Endothelial cell of hepatic sinusoid (primary cell): ENCODE measurements at regions not wholly inside any gene's neighbourhood (a gene's known extent, or its start where the extent isn't known, plus 50 kb on each side); places are given as distances from the start of the nearest gene placed in this dataset.
"Not testable (repeated sequence)": the region's sequence is repeated elsewhere in the genome, so short reads cannot be mapped to it uniquely, and the experiment has no call there.

Source experiments
- in situ Hi-C: cut with HindIII; loops from 2 replicates; pipeline ENCODE4 v1.10.0; 2017; ENCODE audit warnings: low sequenced_read_pairs

GRCh38 chr11:91394073-91394726 is 830.4 kb upstream of the FAT3 start:
- in situ Hi-C loops = no loop called here

- in situ Hi-C loops = no loop called here
Measured at GRCh38 chr11:91382946-91383345, 841.7 kb upstream of the FAT3 start.

GRCh38 chr11:91374794-91375193 is 849.8 kb upstream of the FAT3 start:
- in situ Hi-C loops = no loop called here

- in situ Hi-C loops = no loop called here
Measured at GRCh38 chr11:91373497-91373896, 851.1 kb upstream of the FAT3 start.

GRCh38 chr11:91366816-91367215 is 857.8 kb upstream of the FAT3 start:
- in situ Hi-C loops = no loop called here

- in situ Hi-C loops = no loop called here
Measured at GRCh38 chr11:91365986-91366585, 858.5 kb upstream of the FAT3 start.

- in situ Hi-C loops = no loop called here
Measured at GRCh38 chr11:91350931-91351330, 873.7 kb upstream of the FAT3 start.

- in situ Hi-C loops = no loop called here
Measured at GRCh38 chr11:91326751-91327150, 897.9 kb upstream of the FAT3 start.

- in situ Hi-C loops = no loop called here
Measured at GRCh38 chr11:91326280-91326679, 898.3 kb upstream of the FAT3 start.

GRCh38 chr11:91314521-91314920 is 910.1 kb upstream of the FAT3 start:
- in situ Hi-C loops = no loop called here

- in situ Hi-C loops = no loop called here
Measured at GRCh38 chr11:91312541-91312940, 912.1 kb upstream of the FAT3 start.

GRCh38 chr11:91310085-91310484 is 914.5 kb upstream of the FAT3 start:
- in situ Hi-C loops = no loop called here

- in situ Hi-C loops = no loop called here
Measured at GRCh38 chr11:91308069-91308468, 916.5 kb upstream of the FAT3 start.

GRCh38 chr11:91305402-91305801 is 919.2 kb upstream of the FAT3 start:
- in situ Hi-C loops = no loop called here

- in situ Hi-C loops = no loop called here
Measured at GRCh38 chr11:91303749-91304148, 920.9 kb upstream of the FAT3 start.

- in situ Hi-C loops = no loop called here
Measured at GRCh38 chr11:91299980-91300379, 924.6 kb upstream of the FAT3 start.

GRCh38 chr11:91296629-91297028 is 928.0 kb upstream of the FAT3 start:
- in situ Hi-C loops = no loop called here

GRCh38 chr11:91295591-91295990 is 929.0 kb upstream of the FAT3 start:
- in situ Hi-C loops = no loop called here

- in situ Hi-C loops = no loop called here
Measured at GRCh38 chr11:91293119-91293518, 931.5 kb upstream of the FAT3 start.

GRCh38 chr11:91272089-91272488 is 952.5 kb upstream of the FAT3 start:
- in situ Hi-C loops = no loop called here

- in situ Hi-C loops = not testable (repeated sequence)
Measured at GRCh38 chr11:91268512-91269295, 955.9 kb upstream of the FAT3 start.

- in situ Hi-C loops = no loop called here
Measured at GRCh38 chr11:91265946-91266345, 958.7 kb upstream of the FAT3 start.
